ENCODE measurements at regions not wholly inside any gene's neighbourhood (a gene's known extent, or its start where the extent isn't known, plus 50 kb on each side); places are given as distances from the start of the nearest gene placed in this dataset.

- no peaks in the 10 kb centered on the region for H3K9me3 Mint-ChIP-seq (ENCODE audit: low read depth)
- no peak for TF ChIP-seq CTCF (IDR thresholded peaks at IDR 0.05)
- no peak overlapping the region for H3K4me3 Mint-ChIP-seq (ENCODE audit: unreplicated experiment)
- no peak for DNase-seq (ENCODE audit: low spot score)
- no peaks in the 10 kb centered on the region for H3K27me3 Mint-ChIP-seq (ENCODE audit: low read depth)
- H3K36me3 Mint-ChIP-seq (ENCODE audit: low read depth): no peaks in the 10 kb centered on the region
- peaks cover 16% of the 10 kb centered on the region for H3K4me1 Mint-ChIP-seq (ENCODE audit: low read depth)
- H3K27ac Mint-ChIP-seq (ENCODE audit: unreplicated experiment): no peak overlapping the region
These were observed 144.2 kb downstream of the PCSK1 start for GRCh38 chr5:96288845-96289185.

- no peak overlapping the region for H3K27ac Mint-ChIP-seq (ENCODE audit: unreplicated experiment)
- TF ChIP-seq CTCF (IDR thresholded peaks at IDR 0.05): no peak
- H3K4me1 Mint-ChIP-seq (ENCODE audit: low read depth): peaks cover 14% of the 10 kb centered on the region
- no peak for DNase-seq (ENCODE audit: low spot score)
- no peaks in the 10 kb centered on the region for H3K27me3 Mint-ChIP-seq (ENCODE audit: low read depth)
- no peak overlapping the region for H3K4me3 Mint-ChIP-seq (ENCODE audit: unreplicated experiment)
- no peaks in the 10 kb centered on the region for H3K9me3 Mint-ChIP-seq (ENCODE audit: low read depth)
- no peaks in the 10 kb centered on the region for H3K36me3 Mint-ChIP-seq (ENCODE audit: low read depth)
These were observed 144.7 kb downstream of the PCSK1 start for GRCh38 chr5:96288166-96288844.

- H3K27me3 Mint-ChIP-seq (ENCODE audit: low read depth): no peaks in the 10 kb centered on the region
- H3K27ac Mint-ChIP-seq (ENCODE audit: unreplicated experiment): no peak overlapping the region
- H3K36me3 Mint-ChIP-seq (ENCODE audit: low read depth): no peaks in the 10 kb centered on the region
- DNase-seq (ENCODE audit: low spot score): no peak
- no peak for TF ChIP-seq CTCF (IDR thresholded peaks at IDR 0.05)
- no peak overlapping the region for H3K4me3 Mint-ChIP-seq (ENCODE audit: unreplicated experiment)
- peaks cover 11% of the 10 kb centered on the region for H3K4me1 Mint-ChIP-seq (ENCODE audit: low read depth)
- no peaks in the 10 kb centered on the region for H3K9me3 Mint-ChIP-seq (ENCODE audit: low read depth)
These were observed 145.9 kb downstream of the PCSK1 start for GRCh38 chr5:96287136-96287535.

- Mint-ChIP-seq H3K27me3 (ENCODE audit: low read depth) (no peaks in the 10 kb centered on the region), H3K4me1 (ENCODE audit: low read depth) (peaks cover 24% of the 10 kb centered on the region), H3K9me3 (ENCODE audit: low read depth) (no peaks in the 10 kb centered on the region), H3K27ac (ENCODE audit: unreplicated experiment) (no peak overlapping the region), H3K36me3 (ENCODE audit: low read depth) (no peaks in the 10 kb centered on the region), H3K4me3 (ENCODE audit: unreplicated experiment) (no peak overlapping the region)
- TF ChIP-seq CTCF (IDR thresholded peaks at IDR 0.05): no peak
- no peak for DNase-seq (ENCODE audit: low spot score)
These were observed 147.2 kb downstream of the PCSK1 start for GRCh38 chr5:96285823-96286222.

- no peak for DNase-seq (ENCODE audit: low spot score)
- H3K27ac Mint-ChIP-seq (ENCODE audit: unreplicated experiment): no peak overlapping the region
- H3K4me1 Mint-ChIP-seq (ENCODE audit: low read depth): peaks cover 24% of the 10 kb centered on the region
- H3K36me3 Mint-ChIP-seq (ENCODE audit: low read depth): no peaks in the 10 kb centered on the region
- no peak for TF ChIP-seq CTCF (IDR thresholded peaks at IDR 0.05)
- H3K9me3 Mint-ChIP-seq (ENCODE audit: low read depth): no peaks in the 10 kb centered on the region
- no peaks in the 10 kb centered on the region for H3K27me3 Mint-ChIP-seq (ENCODE audit: low read depth)
- no peak overlapping the region for H3K4me3 Mint-ChIP-seq (ENCODE audit: unreplicated experiment)
These were observed 148.2 kb downstream of the PCSK1 start for GRCh38 chr5:96284727-96285389.
